ENCODE measurements at regions not wholly inside any gene's neighbourhood (a gene's known extent, or its start where the extent isn't known, plus 50 kb on each side); places are given as distances from the start of the nearest gene placed in this dataset.

DNA sequence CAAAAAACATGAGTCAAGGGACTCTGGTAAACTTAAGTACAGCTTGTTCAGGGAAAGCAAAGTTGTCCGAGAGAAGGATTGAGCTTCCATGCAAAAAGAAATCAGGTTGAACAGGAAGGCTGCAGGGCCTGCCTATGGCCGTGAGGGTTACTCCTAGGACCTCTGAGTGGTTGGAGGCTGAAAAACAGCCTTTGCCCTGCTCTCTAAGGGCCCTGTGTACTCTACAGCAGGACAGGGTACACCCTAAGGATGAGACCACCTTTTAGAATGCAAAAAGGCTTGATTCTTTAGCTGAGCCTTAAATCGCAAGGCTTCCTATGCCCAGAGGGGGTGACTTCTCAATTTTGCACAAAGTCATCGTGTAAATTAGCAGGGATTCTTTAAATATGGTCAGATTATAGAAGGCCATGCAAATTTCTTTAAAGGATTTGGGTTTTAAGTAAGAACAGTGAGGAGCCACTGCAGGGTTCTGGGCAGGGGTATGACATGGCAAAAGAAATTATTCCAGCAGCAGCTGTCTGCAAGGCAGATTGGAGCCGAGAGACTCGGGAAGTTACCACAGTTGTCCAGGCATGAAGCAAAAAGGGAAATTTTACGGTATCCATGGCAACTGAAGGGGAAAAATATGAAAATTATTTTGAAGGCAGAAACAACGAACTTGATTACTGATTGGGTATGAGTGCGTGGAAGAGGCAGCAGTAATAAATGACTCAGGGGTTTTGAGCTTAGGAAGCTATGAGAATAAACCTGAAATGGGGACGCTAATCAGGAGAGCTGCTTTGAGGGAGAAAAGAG lies 91.8 kb downstream of the FAM76B start:
- no peak for DNase-seq (ENCODE audit: low read depth, low spot score)
- in situ Hi-C loops (cut with HindIII; ENCODE audit: low pct_unique_long_range_greater_than_20kb, low sequenced_read_pairs) = no loop called here

DNA sequence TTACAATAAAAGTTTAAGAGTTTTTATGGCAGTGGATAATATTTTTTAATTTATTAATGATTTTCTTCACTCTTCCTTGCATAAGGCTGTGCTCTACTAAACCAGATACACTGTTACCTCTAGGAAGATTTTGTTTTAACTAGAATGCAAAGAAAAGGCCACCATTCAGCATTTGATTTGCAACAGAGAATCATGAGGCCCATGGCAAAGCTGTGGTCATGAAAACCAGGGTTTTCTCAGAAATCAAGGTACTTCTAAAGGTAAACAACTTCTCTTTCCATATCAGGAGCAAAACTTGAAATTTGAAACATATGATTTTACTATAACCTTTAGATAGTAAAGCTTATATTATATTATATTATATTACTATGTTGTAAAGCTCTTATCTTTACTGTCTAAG lies 94.4 kb downstream of the FAM76B start:
- no peak for DNase-seq (ENCODE audit: low read depth, low spot score)
- in situ Hi-C loops (cut with HindIII; ENCODE audit: low pct_unique_long_range_greater_than_20kb, low sequenced_read_pairs) = no loop called here

DNA sequence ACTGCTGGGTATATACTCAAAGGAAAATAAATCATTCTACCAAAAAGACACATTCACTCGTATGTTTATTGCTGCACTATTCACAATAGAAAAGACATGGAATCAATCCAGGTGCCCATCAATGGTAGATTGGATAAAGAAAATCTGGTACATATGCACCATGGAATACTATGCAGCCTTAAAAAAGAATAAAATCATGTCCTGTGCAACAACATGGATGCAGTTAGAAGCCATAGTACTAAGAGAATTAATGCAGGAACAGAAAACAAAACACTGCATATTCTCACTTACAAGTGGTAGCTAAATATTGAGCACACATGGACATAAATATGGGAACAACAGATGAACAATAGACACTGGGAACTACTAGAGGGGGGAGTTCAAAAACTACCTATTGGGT lies 96.3 kb downstream of the FAM76B start:
- no peak for DNase-seq (ENCODE audit: low read depth, low spot score)
- in situ Hi-C loops (cut with HindIII; ENCODE audit: low pct_unique_long_range_greater_than_20kb, low sequenced_read_pairs) = no loop called here

DNA sequence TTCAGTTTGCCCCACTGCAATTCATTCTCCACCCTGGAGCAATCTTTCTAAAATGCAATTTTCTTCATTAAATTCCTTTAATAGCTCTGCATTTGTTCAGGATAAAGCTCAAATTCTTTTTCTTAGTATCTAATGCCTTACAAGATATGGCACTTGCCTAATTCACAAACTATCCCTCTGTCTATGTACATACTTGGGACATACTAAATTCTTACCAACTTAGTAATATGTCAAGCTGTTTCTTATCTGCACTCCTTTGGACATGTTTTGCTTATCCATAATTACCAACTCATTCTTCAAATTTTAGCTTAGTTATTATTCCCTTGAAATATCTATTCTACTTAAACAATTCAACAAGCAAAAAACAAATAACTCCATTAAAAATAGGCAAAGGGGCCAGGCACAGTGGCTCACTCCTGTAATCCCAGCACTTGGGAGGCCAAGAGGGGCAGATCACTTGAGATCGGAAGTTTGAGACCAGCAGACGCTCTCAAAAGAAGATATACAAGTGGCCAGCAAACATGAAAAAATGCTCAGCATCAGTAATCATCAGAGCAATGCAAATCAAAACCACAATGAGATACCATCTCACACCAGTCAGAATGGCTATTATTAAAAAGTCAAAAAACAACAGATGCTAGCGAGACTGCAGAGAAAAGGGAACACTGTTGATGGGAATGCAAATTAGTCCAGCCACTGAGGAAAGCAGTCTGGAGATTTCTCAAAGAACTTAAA lies 96.9 kb downstream of the FAM76B start:
- in situ Hi-C loops (cut with HindIII; ENCODE audit: low pct_unique_long_range_greater_than_20kb, low sequenced_read_pairs) = no loop called here
- DNase-seq (ENCODE audit: low read depth, low spot score) = no peak

DNA sequence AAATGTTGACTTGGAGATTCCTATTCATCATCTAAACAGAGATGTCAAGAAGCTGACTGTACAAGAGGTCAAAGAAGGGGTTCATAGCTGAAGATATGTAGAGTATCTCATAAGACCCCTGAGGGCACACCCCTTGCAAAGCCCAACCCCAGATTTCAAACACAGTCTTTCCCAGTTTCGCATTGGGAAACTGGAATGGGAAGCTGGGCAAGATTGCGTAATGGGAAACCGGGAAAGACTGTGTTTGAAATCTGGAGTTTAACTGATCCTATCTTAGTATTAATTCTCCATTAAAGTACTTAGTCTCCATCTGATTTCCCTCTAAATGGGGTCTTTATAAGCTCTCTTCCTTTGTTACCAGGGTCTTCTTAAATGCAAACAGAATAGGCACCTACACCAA lies 99.5 kb downstream of the FAM76B start:
- no peak for DNase-seq (ENCODE audit: low read depth, low spot score)
- in situ Hi-C loops (cut with HindIII; ENCODE audit: low pct_unique_long_range_greater_than_20kb, low sequenced_read_pairs) = no loop called here

DNA sequence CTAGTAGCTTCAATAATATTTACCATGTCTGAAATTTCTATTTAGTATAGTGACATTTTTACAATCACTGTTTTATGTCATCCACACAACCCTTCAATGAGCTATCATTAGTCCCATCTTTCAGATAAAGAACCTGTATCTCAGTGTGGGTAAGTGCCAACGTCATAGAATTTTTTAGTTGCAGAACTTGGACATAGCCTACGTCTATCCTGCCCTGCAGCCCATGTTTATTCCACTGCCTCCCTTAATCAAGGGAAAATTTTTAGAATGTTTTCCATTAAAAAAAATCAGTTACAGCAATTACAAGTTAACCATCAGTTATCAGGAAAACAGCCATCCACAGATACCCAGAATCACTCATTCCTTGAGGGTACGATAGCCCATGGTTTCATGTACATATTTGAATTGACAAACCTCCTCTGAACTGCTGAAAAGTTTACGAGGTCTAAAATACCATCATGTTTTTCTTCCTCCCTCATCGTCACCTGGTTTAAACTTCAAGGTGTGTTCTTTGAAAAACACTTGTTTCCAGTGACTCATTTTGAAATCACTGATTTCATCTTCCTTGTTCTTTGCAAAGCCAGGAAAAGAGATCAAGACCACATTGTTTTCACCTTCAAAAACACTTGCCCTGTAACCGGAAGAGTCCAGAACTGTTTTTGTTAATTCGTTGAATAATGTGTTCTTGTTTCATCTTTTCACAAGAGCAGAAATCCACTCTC lies 100.9 kb downstream of the FAM76B start:
- no peak for DNase-seq (ENCODE audit: low read depth, low spot score)
- in situ Hi-C loops (cut with HindIII; ENCODE audit: low pct_unique_long_range_greater_than_20kb, low sequenced_read_pairs) = no loop called here

DNA sequence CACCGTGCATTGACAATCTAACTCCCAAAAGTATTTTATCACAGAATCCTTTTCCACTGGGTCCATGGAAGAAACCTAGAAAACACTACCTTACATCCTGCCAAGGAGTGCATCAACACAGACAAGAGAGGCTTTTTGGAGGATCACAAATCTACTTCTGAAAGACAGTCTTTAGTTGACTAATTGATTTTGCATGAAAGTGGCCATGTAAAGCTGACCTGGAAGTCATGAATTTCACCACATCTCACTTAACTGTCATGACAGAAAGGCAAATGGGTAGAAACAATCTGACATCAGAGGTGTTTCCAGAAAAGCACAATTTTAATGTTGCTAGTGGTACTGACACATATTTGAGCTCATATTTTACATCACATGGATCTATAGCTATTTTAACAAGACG lies 101.6 kb downstream of the FAM76B start:
- DNase-seq (ENCODE audit: low read depth, low spot score) = no peak
- in situ Hi-C loops (cut with HindIII; ENCODE audit: low pct_unique_long_range_greater_than_20kb, low sequenced_read_pairs) = no loop called here

DNA sequence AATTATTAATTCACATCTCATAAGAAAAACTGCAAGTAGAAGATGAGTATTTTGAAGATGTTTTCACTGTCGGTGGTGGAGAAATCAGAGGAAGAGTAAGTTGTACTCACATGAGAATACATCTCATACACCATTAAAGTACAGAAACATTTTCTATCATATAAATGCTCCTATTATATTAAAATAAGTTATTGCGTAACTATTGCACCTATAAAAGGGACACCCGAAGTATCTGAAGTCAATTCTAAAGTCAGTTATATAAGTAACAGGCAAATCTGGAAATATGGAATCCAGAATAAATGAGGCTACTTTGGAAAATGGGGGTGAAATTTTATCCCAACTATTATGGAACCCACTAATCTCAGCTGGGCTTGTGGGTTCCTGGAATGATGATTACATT lies 103.3 kb downstream of the FAM76B start:
- DNase-seq (ENCODE audit: low read depth, low spot score) = no peak
- in situ Hi-C loops (cut with HindIII; ENCODE audit: low pct_unique_long_range_greater_than_20kb, low sequenced_read_pairs) = no loop called here

DNA sequence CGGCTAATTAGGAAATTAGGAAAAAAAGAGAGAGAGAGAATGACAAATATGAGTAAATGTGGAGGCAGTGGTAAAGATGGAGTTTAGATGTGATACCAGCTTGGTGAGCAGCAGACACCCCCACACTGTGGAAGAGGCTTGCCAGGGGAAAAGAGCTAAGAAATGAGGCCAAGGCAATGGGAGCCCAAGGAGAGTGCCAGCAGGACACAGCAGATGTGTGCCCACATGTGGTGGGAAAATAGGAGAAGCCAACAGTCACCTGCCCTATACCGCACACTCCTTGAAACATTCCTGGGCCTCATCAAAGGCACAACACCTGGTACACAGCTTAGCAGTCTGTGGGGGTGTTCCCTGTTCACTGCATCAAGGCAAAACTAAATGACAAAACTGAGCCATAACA lies 104.9 kb downstream of the FAM76B start:
- no peak for DNase-seq (ENCODE audit: low read depth, low spot score)
- in situ Hi-C loops (cut with HindIII; ENCODE audit: low pct_unique_long_range_greater_than_20kb, low sequenced_read_pairs) = no loop called here

DNA sequence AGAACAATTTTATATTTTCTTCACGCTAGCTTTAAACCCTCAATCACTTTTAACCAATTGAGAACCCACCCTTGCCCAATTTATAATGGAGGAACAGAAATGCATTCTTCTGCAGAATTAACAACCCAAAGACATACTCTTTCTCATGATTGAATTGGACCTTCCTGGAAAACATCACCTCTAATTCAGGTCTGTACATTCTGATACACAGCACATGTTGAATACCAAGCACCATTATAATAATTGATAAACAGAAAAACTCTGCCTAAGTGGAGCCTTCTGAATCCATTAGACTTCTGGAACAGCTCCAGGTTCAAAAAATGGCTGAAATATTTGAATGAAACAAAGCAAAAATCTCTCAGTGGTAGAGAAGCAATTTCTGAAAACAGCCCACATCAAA lies 105.4 kb downstream of the FAM76B start:
- no peak for DNase-seq (ENCODE audit: low read depth, low spot score)
- in situ Hi-C loops (cut with HindIII; ENCODE audit: low pct_unique_long_range_greater_than_20kb, low sequenced_read_pairs) = no loop called here

DNA sequence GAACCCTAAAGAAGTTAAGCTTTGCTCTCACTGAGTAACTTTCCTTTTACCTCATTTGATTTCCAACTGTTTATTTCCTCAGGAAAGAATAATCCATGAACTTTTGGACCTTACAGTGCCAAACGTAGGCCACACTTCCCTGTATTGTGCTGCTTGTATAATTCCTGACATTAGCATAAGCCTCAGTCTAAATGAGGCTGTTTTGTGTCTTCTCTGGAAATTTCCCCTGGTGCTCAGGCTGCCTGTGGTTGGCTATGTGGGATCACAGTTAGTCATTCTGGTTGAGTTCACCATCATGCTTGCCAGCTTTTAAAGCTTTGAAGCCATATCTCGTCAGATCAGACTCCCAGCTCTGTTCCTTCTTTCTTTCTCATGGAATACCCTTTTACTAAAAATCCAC lies 107.0 kb downstream of the FAM76B start:
- in situ Hi-C loops (cut with HindIII; ENCODE audit: low pct_unique_long_range_greater_than_20kb, low sequenced_read_pairs) = no loop called here
- no peak for DNase-seq (ENCODE audit: low read depth, low spot score)

DNA sequence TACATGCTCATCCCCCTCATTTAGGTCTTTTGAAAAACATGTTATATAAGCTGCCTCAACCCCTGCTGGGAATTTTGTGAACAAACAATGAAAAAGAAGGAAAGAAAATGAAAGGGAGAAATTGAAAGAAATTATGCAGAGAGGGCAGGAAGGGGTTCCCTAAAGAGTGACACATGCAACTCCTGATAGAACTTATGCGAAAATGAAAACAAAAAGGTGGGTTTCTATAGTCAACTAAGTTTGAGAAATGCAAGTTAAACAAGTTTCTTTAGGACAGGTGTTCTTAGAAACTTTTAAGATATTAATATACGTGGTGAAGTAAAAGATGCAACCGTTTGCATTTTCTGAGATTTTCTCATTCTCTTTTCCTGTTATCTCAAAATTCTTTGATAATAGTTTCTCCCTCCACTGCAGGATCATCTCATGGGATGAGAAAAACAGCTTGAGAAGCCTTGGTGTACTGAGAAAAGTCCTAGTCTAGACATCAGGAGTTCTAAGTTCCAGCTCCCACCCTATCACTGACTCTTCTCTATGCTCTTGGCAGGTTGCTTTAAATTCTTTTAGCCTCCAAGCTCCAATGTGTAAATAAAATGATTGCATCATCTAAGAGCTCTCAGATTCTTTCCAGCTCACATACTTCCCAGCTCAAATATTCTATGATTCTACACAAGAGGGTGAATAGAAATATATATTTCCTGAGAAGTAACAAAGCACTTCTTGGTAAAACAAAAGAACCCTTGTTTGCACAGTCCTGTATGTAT lies 109.2 kb downstream of the FAM76B start:
- peak; percentile 30 for DNase-seq (ENCODE audit: low read depth, low spot score)
- in situ Hi-C loops (cut with HindIII; ENCODE audit: low pct_unique_long_range_greater_than_20kb, low sequenced_read_pairs) = no loop called here

DNA sequence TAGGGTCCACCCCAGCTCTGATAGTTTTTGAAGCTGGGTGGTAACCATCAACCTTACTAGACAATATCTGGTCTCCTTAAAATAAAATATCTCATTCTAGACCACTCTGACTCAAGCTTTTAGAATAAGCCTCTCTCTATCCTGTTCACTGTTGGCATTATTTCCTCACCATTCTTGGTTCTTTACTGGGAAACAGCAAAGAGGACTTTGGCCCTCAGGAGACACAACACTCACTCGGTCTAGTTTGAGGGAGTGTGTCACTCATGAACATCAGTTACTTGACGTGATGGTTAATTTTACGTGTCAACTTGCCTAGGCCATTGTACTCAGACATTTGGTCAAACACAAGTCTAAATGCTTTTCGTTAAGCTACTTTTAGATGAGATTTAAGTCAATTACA lies 110.6 kb downstream of the FAM76B start:
- DNase-seq (ENCODE audit: low read depth, low spot score) = no peak

DNA sequence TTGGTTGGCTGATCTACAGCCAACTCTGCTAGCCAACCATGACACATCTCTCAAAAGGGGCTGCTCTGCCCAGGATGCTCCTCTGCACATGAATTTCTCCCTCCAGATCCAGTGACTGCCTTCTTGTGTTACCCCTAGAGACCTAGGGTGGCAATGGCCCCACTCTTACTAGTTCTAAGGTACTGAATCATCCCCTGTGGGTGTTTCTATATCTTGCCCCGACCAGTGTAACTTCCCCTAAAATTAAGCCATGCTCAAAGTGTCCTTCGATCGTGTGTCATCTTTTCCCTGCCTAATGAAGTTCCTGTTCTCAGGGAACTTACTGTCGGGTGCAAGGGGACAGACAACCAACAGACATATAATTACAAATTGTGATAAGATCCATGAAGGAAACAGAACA lies 113.3 kb downstream of the FAM76B start:
- DNase-seq (ENCODE audit: low read depth, low spot score) = no peak
- in situ Hi-C loops (cut with HindIII; ENCODE audit: low pct_unique_long_range_greater_than_20kb, low sequenced_read_pairs) = no loop called here

More for the DNA sequence above, 110.6 kb downstream of the FAM76B start:
- in situ Hi-C loops (cut with HindIII; ENCODE audit: low pct_unique_long_range_greater_than_20kb, low sequenced_read_pairs) = no loop called here

DNA sequence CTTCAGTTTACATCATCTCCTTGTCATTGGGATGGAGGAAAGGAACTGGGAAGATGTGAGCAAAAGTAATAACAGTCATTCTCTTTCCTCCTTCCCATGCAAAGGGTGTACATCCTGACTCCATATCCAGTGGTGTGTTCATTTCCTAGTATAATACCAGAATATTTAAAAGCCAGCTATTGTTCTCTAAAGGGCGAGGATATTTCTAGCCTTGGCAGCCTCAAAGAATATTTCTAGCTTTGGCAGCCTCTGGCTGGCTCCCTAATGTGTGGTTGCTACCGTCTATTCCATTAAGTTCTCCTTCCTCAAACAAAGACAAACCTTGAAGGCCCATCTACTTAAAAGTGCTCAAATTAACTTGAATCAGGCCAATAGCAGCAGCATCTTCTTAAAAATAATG lies 114.0 kb downstream of the FAM76B start:
- in situ Hi-C loops (cut with HindIII; ENCODE audit: low pct_unique_long_range_greater_than_20kb, low sequenced_read_pairs) = no loop called here
- DNase-seq (ENCODE audit: low read depth, low spot score) = no peak

DNA sequence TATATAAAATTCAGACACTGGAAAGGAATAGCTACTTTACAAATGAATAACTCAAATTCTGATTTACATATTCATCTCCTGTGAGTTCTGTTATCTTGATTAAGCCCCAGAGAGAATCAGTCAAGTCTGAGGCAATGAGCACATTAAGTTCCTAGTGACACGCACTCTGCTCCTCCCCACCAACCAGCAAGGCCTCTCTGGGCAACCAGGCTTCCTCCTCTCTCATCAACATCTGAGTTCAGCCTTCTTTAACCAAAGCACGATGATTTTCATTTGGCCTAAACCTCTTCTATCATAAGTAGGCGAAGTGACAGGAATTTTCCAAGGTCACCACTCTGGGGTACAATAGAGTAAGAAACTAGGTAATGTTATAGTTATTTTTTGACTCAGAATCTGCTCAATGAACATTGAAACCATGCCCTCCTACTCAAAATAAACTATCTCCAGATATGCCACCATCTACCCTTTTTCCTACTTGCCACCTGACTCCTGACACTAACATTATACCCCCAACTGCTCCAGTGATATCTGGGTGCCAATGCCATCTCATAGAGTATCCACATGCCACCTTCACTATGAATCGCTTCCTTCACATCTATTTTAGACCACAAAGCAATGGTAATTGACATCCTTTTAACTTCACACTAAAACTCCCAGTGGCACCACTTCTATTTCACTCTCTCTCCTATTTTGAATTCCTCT lies 114.8 kb downstream of the FAM76B start:
- DNase-seq (ENCODE audit: low read depth, low spot score) = no peak
- in situ Hi-C loops (cut with HindIII; ENCODE audit: low pct_unique_long_range_greater_than_20kb, low sequenced_read_pairs) = no loop called here

DNA sequence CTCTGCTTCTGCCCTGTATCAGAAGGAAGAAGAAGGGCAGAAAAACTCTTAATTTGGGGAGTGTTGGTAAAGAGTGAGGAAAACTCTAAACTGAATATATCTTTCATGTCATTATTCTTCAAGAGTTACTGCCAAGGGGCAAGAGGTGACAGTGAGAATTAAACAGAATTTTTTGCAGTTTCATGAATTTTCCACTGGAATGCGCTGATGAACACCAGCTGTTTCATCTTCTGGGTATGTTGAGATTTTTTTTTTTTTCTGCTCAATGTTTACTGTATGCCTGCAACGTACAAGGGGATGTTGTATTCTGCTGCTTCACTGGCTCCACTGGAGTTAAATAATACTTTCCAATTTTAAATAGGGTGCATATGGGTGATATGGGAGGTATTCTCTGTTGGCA lies 117.8 kb downstream of the FAM76B start:
- in situ Hi-C loops (cut with HindIII; ENCODE audit: low pct_unique_long_range_greater_than_20kb, low sequenced_read_pairs) = no loop called here

More for the DNA sequence above, 117.8 kb downstream of the FAM76B start:
- DNase-seq (ENCODE audit: low read depth, low spot score) = no peak

Measured in SK-MEL-5 (cell line).